B cell (primary cell): ENCODE measurements at regions not wholly inside any gene's neighbourhood (a gene's known extent, or its start where the extent isn't known, plus 50 kb on each side); places are given as distances from the start of the nearest gene placed in this dataset.

Experiments
- EZH2 ChIP-seq: IDR thresholded peaks from 2 replicates; pipeline ENCODE4 v1.6.1; 2012; ENCODE audit warnings: borderline replicate concordance, low read depth, mild to moderate bottlenecking, moderate library complexity, low read length; ENCODE audit not compliant: insufficient read depth, poor library complexity, severe bottlenecking
- TF ChIP-seq, protein P1 (sequence below): fragments of 200-600 bp; IDR thresholded peaks from one replicate; pipeline ENCODE4 v1.8.0; 2022; ENCODE audit warnings: antibody characterized with exemption, mild to moderate bottlenecking

DNA sequence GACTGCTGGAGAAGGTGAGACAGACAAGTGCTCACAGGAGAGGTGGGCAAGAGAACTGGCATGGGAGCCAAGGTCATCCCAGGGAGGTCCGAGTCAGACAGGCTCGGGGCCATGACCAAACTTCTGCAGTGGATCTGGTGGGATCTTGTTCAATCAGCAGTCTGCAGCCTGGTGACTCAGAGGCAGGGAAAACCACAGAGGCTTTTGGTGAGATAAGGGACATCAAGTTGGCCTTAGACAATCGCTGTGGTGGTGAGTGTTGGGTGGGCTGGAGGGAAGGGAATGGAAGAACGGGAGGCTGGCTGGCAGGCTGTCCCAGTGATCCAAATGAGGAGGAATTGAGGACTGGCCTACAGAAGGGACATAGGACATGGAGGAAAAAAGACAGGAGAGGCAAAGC, 123.8 kb downstream of the TMEM174 start:
- TF ChIP-seq, protein P1, sequence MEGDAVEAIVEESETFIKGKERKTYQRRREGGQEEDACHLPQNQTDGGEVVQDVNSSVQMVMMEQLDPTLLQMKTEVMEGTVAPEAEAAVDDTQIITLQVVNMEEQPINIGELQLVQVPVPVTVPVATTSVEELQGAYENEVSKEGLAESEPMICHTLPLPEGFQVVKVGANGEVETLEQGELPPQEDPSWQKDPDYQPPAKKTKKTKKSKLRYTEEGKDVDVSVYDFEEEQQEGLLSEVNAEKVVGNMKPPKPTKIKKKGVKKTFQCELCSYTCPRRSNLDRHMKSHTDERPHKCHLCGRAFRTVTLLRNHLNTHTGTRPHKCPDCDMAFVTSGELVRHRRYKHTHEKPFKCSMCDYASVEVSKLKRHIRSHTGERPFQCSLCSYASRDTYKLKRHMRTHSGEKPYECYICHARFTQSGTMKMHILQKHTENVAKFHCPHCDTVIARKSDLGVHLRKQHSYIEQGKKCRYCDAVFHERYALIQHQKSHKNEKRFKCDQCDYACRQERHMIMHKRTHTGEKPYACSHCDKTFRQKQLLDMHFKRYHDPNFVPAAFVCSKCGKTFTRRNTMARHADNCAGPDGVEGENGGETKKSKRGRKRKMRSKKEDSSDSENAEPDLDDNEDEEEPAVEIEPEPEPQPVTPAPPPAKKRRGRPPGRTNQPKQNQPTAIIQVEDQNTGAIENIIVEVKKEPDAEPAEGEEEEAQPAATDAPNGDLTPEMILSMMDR: no peak
- no peak for TF ChIP-seq EZH2
